NCI-H524 (cell line): ENCODE measurements at regions not wholly inside any gene's neighbourhood (a gene's known extent, or its start where the extent isn't known, plus 50 kb on each side); places are given as distances from the start of the nearest gene placed in this dataset.
"Not testable (repeated sequence)": the region's sequence is repeated elsewhere in the genome, so short reads cannot be mapped to it uniquely, and the experiment has no call there.

Source experiments
- DNase-seq, 2 experiments: peaks; one replicate each; lab custom pipeline; 2025; lab: John Stamatoyannopoulos, UW

- no peak for DNase-seq
Observed at GRCh38 chr12:131340616-131341210, 370.2 kb upstream of the SFSWAP start.

GRCh38 chr12:131341608-131342007 is 369.3 kb upstream of the SFSWAP start:
- DNase-seq: not testable (repeated sequence)

- DNase-seq: not testable (repeated sequence)
Observed at GRCh38 chr12:131343436-131343835, 367.5 kb upstream of the SFSWAP start.

- DNase-seq: not testable (repeated sequence)
Observed at GRCh38 chr12:131344715-131345520, 366.0 kb upstream of the SFSWAP start.

GRCh38 chr12:131345521-131346436 is 365.1 kb upstream of the SFSWAP start:
- no peak for DNase-seq

GRCh38 chr12:131346555-131347344 is 364.1 kb upstream of the SFSWAP start:
- no peak for DNase-seq

GRCh38 chr12:131347345-131347714 is 363.6 kb upstream of the SFSWAP start:
- no peak for DNase-seq

- DNase-seq: no peak
Observed at GRCh38 chr12:131347732-131348131, 363.2 kb upstream of the SFSWAP start.

GRCh38 chr12:131348231-131348630 is 362.7 kb upstream of the SFSWAP start:
- no peak for DNase-seq

- no peak for DNase-seq
Observed at GRCh38 chr12:131348646-131349045, 362.2 kb upstream of the SFSWAP start.

GRCh38 chr12:131349397-131350127 is 361.3 kb upstream of the SFSWAP start:
- no peak for DNase-seq

GRCh38 chr12:131350943-131351318 is 360.0 kb upstream of the SFSWAP start:
- no peak for DNase-seq

- DNase-seq: no peak
Observed at GRCh38 chr12:131351319-131352028, 359.4 kb upstream of the SFSWAP start.

GRCh38 chr12:131352296-131352900 is 358.5 kb upstream of the SFSWAP start:
- DNase-seq: no peak

GRCh38 chr12:131353376-131353775 is 357.5 kb upstream of the SFSWAP start:
- DNase-seq: no peak

GRCh38 chr12:131353826-131354225 is 357.1 kb upstream of the SFSWAP start:
- DNase-seq: no peak

GRCh38 chr12:131355361-131356245 is 355.3 kb upstream of the SFSWAP start:
- DNase-seq: no peak

GRCh38 chr12:131356485-131357184 is 354.3 kb upstream of the SFSWAP start:
- no peak for DNase-seq
